HG02938 (cell line): ENCODE measurements at regions not wholly inside any gene's neighbourhood (a gene's known extent, or its start where the extent isn't known, plus 50 kb on each side); places are given as distances from the start of the nearest gene placed in this dataset.

Source experiments
- ATAC-seq: cut with Tn5 transposase; IDR thresholded peaks from one replicate; pipeline ENCODE4 v1.9.1; 2021; ENCODE audit warnings: mild to moderate bottlenecking, moderate library complexity; ENCODE audit not compliant: unreplicated experiment

- ATAC-seq: no peak
These were observed 328.1 kb downstream of the SMAD2 start for GRCh38 chr18:47602273-47602897.

DNA sequence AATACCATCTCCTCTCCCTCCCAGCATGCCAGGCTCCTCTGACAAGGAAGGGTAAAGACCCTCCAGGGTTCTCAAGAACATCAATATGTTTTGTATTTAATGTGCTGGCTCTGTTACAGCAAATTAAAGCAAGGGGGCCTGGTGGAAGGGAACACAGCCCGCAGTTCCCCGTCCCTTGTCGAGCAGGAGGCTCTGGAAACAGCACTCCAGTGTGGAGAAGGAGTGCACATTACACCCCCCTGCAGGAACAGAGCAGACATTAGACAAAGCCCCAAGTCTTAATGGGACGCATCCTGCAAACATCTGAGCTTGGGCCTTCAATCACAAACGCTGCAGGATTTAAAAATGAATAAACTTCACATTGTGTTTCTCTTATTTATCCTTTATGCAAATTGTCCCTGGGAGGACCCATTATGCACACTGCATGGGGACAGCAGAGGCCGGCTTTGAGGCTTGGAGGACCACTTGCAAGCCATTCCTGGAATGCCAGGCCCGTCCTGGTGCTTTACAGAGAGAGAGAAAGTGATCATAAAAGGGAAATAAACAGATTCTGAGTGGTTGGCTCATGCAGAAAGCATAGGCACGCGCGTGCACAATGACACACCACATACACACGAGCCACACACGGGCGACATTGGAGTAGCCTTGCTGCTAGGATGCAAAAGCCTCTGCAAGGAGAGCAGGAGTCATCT lies 328.7 kb downstream of the SMAD2 start:
- no peak for ATAC-seq

GRCh38 chr18:47595831-47596501 lies 334.5 kb downstream of the SMAD2 start:
- no peak for ATAC-seq

GRCh38 chr18:47594621-47595086 lies 335.8 kb downstream of the SMAD2 start:
- no peak for ATAC-seq

GRCh38 chr18:47593744-47594472 lies 336.6 kb downstream of the SMAD2 start:
- no peak for ATAC-seq

DNA sequence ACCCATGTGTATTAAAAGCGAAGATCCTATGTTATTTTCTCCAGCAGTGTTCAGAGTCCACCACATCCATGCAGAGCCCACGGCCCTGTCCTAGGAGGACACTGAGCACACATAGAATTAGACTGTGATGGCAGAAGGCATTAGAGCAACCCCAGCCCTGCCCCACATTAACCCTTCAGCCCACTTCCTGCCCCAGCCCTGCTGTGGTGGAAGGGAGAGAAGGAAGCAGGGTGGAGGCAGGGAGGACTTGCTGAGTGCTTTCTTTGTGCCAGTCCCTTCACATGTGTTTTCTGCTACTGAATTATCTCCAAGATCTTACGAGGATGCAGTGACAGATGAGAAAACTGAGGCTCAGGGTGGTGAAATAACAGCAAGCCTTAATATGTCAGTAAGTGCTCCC lies 339.0 kb downstream of the SMAD2 start:
- ATAC-seq: no peak

DNA sequence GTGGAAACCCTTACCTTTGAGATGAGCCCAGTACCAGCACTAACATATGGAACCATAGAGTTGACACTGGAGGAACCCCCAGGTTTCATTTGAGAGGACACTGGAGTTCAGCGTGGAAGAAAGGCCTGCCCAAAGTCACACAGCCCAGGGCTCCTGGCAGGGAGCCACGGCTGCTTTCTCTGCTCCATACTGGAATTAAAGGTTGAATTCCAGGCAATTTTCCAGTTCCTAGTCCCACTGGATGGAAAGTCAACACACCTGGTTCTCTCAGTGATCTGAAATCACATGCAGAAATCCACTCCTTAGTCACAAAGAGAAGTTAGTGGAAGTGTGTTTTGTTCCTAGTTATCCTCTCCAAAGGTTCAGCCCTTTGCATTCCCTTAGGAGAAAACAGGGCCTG lies 336.1 kb upstream of the SKOR2 start:
- no peak for ATAC-seq

GRCh38 chr18:47586418-47587070 lies 335.1 kb upstream of the SKOR2 start:
- ATAC-seq: no peak

- ATAC-seq: no peak
These were observed 334.5 kb upstream of the SKOR2 start for GRCh38 chr18:47585914-47586313.

DNA sequence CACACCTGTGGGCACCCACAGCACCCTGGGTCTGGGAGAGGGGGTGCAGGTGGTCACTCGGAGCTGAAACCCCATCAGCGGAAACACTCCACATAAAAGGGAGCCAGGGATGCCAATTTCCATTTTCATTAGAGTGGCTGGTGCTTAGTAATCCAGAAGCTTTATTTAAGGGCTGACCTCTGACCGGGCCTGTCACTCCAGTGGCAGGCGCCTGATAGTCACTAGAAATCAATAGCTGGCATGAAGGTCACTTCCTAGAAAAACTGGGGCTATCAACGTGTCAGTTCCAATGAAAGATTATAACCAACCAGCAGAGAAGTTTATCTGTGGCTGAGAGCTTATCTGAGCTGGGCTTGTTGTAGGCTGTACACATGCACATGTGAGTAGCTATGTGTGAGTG lies 333.7 kb upstream of the SKOR2 start:
- ATAC-seq: no peak

DNA sequence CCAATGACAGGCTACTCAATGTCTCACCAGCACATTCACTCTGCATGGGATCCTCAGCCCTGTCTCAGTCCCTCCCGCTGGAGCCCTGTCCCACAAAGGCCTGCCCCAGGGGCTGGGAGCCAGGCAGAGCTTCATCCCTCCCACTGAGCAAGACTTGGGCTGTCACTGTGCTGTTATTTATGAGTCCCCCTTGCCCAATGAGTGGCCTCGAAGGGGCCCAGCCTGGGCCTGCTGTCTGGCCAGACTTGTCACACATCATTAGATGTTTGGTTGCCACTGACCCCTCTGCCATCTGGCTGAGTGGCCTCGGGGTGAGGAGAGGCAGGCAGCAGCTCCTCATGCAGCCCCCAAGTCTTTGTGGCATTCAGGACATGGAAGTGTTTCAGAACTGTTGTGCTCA lies 330.6 kb upstream of the SKOR2 start:
- ATAC-seq: no peak

DNA sequence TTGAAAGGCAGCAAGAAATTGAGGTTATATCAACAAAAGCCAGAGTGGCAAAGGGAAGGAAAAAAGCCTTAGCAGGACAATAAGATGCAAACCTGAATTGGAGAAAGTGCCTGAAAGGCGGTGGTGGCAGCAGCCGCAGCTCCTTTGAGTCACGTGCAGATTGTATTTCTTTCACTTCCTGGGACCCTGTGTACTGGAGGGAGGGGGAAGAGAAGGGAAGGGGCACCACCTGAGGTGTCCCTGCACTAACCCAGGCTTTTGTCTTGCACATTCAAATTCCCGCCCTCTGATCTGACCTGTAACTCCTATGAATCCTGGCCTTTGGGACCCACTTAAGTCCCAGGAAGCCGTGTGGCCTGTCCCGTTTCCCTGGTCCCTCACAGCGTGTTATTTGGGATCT lies 326.1 kb upstream of the SKOR2 start:
- ATAC-seq: no peak

GRCh38 chr18:47574966-47575365 lies 323.5 kb upstream of the SKOR2 start:
- ATAC-seq: no peak

- no peak for ATAC-seq
These were observed 320.5 kb upstream of the SKOR2 start for GRCh38 chr18:47571957-47572356.

DNA sequence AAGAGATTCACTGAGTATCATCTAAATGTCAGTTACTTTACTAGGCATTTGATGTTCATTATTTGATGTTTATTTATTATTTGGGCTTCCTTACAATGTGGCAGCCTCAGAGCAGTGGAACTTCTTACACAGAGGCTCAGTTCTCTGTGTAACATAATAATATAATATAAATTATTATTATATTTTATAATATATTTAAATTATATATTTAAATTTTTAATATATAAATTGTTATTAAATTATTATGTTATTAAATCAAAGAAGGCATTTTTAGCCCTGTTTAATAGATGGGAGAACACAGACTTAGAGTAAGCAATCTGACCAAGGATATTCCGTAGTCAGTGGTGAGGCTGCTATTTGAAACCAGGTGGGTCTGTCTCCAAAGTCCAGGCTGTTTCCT lies 315.3 kb upstream of the SKOR2 start:
- ATAC-seq: no peak

DNA sequence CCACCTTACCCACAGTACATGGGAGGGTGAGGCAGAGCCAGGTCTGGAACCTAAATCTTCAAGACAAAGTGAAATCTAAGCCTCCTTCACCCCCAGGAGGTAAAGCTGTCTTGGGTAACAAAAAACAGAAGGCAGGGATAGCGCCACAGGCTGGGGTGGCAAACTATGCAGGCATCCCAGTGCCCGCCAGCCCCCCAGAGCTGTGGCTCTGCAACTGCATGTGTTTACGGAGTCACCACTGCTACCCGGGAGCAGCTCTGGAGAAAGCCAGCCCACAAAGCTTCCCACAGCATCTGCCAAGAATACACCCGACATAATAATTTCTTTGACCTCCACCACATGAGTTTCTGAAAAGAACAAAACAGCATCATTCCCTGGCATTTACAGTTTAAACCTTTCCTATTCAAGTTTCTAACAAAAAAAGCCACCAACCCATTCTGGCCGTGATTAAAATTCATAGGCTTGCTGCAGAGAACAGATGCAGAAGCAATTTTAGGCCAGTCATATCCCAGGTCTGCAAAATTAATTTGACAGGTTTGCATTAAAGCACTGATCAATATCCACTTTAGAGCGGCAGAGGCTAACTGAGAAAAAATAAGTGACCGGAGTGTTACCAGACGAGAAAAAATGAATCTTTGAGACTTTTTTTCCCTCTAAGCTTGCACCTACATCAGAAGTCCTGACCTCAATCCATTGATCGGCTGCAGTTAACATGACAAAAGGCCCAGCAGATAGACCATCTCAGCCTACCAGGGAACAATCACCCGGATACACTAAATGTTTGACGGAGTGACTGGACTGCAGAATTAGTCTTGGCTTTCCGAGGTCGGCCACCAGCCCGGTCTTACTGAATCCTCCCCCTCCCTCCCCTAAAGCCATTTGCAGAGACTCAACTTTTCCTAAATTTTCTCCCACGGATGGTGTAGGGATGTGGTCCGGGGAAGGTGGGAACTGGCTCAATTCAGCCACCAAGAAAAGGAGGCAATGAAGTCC lies 309.6 kb upstream of the SKOR2 start:
- no peak for ATAC-seq

DNA sequence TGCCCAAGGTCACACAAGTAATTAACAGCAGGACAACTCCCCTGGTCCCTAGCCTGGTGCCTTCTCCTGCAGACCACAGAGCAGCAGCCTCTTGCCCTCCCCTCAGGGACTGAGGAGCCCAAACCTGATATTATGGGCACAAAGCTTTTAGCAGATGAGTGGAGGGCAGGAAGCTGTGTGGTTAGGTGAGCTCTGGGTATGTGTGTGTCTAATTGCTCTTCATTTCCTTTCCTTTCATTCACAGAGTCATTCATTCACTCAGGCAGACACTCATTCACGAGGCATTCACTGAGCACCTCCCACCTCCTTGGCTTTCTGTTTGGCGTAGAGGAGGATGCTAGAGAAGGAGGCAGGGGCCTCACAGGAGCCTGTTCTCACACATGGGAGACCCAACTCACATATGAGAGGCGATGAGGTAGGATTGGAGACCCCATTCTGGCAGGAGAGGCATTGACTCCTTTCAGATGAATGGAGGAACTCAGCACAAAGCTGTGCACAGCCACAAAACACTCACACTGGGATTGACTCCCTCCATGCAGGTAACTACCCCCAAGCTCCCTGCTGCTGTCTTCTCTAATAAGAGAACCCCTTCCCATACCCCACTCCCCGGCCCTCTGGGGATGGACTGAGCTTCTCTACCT lies 306.8 kb upstream of the SKOR2 start:
- ATAC-seq: peak; percentile 97

DNA sequence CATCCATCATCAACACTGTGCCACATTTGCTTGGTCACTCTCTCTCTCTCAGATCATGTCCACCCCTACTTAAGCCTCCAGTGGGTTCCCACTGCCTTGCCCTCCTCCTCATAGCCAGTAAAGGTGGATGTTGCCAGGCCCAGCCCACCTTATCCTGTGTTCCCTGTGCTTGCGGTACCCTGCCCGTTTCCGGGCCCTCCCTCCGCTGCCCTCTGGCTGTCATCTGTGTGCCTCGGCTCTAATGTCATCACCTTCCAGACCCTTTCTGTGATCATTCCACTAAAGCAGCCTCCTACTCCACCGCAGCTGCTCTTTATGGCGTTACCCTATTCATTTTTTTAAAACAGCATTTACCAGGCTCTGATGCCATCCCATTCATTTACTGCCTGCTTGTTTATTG lies 305.7 kb upstream of the SKOR2 start:
- no peak for ATAC-seq

GRCh38 chr18:47552783-47553182 lies 301.3 kb upstream of the SKOR2 start:
- ATAC-seq: no peak
